GM19397 (cell line): ENCODE measurements at regions not wholly inside any gene's neighbourhood (a gene's known extent, or its start where the extent isn't known, plus 50 kb on each side); places are given as distances from the start of the nearest gene placed in this dataset.
"Not testable (repeated sequence)": the region's sequence is repeated elsewhere in the genome, so short reads cannot be mapped to it uniquely, and the experiment has no call there.

ENCODE experiments used
- ATAC-seq: cut with Tn5 transposase; IDR thresholded peaks from one replicate; pipeline ENCODE4 v1.9.1; 2021; ENCODE audit warnings: mild to moderate bottlenecking, moderate library complexity; ENCODE audit not compliant: unreplicated experiment

- no peak for ATAC-seq
Observed at GRCh38 chr9:94033383-94033782, 50.9 kb upstream of the PTPDC1 start.

- no peak for ATAC-seq
Observed at GRCh38 chr9:94031946-94032345, 52.3 kb upstream of the PTPDC1 start.

- no peak for ATAC-seq
Observed at GRCh38 chr9:94031380-94031779, 52.9 kb upstream of the PTPDC1 start.

GRCh38 chr9:94030318-94031179 is 53.7 kb upstream of the PTPDC1 start:
- peak; percentile 99 for ATAC-seq

- ATAC-seq: peak; percentile 4
Observed at GRCh38 chr9:94029932-94030317, 54.3 kb upstream of the PTPDC1 start.

- no peak for ATAC-seq
Observed at GRCh38 chr9:94026816-94027215, 57.4 kb upstream of the PTPDC1 start.

GRCh38 chr9:94022476-94022875 is 61.8 kb upstream of the PTPDC1 start:
- not testable (repeated sequence) for ATAC-seq

GRCh38 chr9:94020836-94021235 is 63.4 kb upstream of the PTPDC1 start:
- not testable (repeated sequence) for ATAC-seq

GRCh38 chr9:94018628-94019027 is 63.5 kb upstream of the BARX1 start:
- no peak for ATAC-seq

GRCh38 chr9:94017939-94018531 is 62.9 kb upstream of the BARX1 start:
- ATAC-seq: no peak

- no peak for ATAC-seq
Observed at GRCh38 chr9:94016744-94017143, 61.6 kb upstream of the BARX1 start.

- no peak for ATAC-seq
Observed at GRCh38 chr9:94014920-94015319, 59.8 kb upstream of the BARX1 start.

GRCh38 chr9:94014066-94014654 is 59.0 kb upstream of the BARX1 start:
- ATAC-seq: no peak

GRCh38 chr9:94010980-94011533 is 55.9 kb upstream of the BARX1 start:
- ATAC-seq: no peak

GRCh38 chr9:94005272-94005901 is 50.2 kb upstream of the BARX1 start:
- no peak for ATAC-seq
